ENCODE measurements at regions not wholly inside any gene's neighbourhood (a gene's known extent, or its start where the extent isn't known, plus 50 kb on each side); places are given as distances from the start of the nearest gene placed in this dataset.

DNA sequence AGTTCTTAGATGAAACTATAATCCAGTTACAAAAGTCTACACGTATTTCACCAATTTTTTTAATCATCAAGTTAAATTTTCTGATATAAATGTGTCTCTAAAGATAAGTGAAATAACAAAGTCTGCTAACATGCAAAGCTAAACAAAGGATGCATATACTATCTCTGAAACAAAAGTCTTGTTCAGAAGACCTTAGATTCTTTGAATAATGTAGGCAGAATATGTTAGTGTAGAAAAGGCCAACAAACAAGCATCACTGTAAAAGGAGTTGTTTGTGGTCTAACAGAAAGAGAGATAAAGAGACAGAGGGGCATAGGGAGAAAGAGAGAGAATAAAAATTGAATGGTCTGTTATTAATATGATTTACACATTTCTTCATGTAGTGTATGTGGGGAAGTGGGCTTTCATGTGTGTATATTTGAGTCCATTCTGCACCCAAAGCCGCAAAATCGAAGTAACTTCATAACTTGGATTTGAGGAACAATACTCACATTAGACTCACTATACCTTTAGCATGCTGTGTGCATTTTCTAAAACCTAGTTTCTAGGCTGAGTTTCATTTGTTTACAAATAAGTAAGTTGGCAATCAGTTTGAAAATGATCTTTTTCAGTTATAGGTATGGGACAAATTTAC, 734.8 kb upstream of the REG3G start:
- Histone ChIP-seq H3K36me3 (no peaks in the 10 kb centered on the region), H3K9me3 (no peaks in the 10 kb centered on the region), H3K4me1 (no peaks in the 10 kb centered on the region), H3K27ac (no peak overlapping the region), H3K27me3 (no peaks in the 10 kb centered on the region), H3K4me3 (no peak overlapping the region)
- 67 to 77% methylated on average over 3 of the region's 3 CpGs for WGBS, 2 donors (ENCODE audit: low coverage in 1 of 2)
- TF ChIP-seq POLR2AphosphoS5 (IDR thresholded peaks at IDR 0.05) (no peak), EP300 (IDR thresholded peaks at IDR 0.05; ENCODE audit: low read depth) (no peak), POLR2A (IDR thresholded peaks at IDR 0.05) (no peak)
- TF ChIP-seq, protein P1, sequence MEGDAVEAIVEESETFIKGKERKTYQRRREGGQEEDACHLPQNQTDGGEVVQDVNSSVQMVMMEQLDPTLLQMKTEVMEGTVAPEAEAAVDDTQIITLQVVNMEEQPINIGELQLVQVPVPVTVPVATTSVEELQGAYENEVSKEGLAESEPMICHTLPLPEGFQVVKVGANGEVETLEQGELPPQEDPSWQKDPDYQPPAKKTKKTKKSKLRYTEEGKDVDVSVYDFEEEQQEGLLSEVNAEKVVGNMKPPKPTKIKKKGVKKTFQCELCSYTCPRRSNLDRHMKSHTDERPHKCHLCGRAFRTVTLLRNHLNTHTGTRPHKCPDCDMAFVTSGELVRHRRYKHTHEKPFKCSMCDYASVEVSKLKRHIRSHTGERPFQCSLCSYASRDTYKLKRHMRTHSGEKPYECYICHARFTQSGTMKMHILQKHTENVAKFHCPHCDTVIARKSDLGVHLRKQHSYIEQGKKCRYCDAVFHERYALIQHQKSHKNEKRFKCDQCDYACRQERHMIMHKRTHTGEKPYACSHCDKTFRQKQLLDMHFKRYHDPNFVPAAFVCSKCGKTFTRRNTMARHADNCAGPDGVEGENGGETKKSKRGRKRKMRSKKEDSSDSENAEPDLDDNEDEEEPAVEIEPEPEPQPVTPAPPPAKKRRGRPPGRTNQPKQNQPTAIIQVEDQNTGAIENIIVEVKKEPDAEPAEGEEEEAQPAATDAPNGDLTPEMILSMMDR (IDR thresholded peaks at IDR 0.05): no peak
- DNase-seq: no peak
- in situ Hi-C loops (cut with MboI; ENCODE audit: low pct_ligation_motif_present in 1 of 4, low pct_unique_long_range_greater_than_20kb in 1 of 4, low sequenced_read_pairs in 3 of 4): no loop called here
- intact Hi-C loops (cut with DNase I; ENCODE audit: low total_unique reads): no loop called here

- TF ChIP-seq EP300 (IDR thresholded peaks at IDR 0.05; ENCODE audit: low read depth) (no peak), POLR2AphosphoS5 (IDR thresholded peaks at IDR 0.05) (no peak), POLR2A (IDR thresholded peaks at IDR 0.05) (no peak)
- TF ChIP-seq, protein P1 (IDR thresholded peaks at IDR 0.05): no peak
- in situ Hi-C loops (cut with MboI; ENCODE audit: low pct_ligation_motif_present in 1 of 4, low pct_unique_long_range_greater_than_20kb in 1 of 4, low sequenced_read_pairs in 3 of 4): no loop called here
These were observed 731.7 kb upstream of the REG3G start for GRCh38 chr2:78293768-78294167.

GRCh38 chr2:78301166-78301789, 724.2 kb upstream of the REG3G start:
- TF ChIP-seq POLR2AphosphoS5 (IDR thresholded peaks at IDR 0.05) (no peak), EP300 (IDR thresholded peaks at IDR 0.05; ENCODE audit: low read depth) (no peak), POLR2A (IDR thresholded peaks at IDR 0.05) (no peak)
- TF ChIP-seq, protein P1 (IDR thresholded peaks at IDR 0.05): no peak
- WGBS, 2 donors (ENCODE audit: low coverage in 1 of 2): 38 to 47% methylated on average over 4 to 6 of the region's 6 CpGs
- Histone ChIP-seq H3K4me1 (no peaks in the 10 kb centered on the region), H3K36me3 (no peaks in the 10 kb centered on the region), H3K9me3 (no peaks in the 10 kb centered on the region), H3K4me3 (no peak overlapping the region), H3K27me3 (no peaks in the 10 kb centered on the region), H3K27ac (no peak overlapping the region)
- in situ Hi-C loops (cut with MboI; ENCODE audit: low pct_ligation_motif_present in 1 of 4, low pct_unique_long_range_greater_than_20kb in 1 of 4, low sequenced_read_pairs in 3 of 4): no loop called here
- intact Hi-C loops (cut with DNase I; ENCODE audit: low total_unique reads): no loop called here
- DNase-seq: no peak

More at GRCh38 chr2:78293768-78294167, 731.7 kb upstream of the REG3G start:
- 38 to 64% methylated on average over 1 of the region's 1 CpG for WGBS, 2 donors (ENCODE audit: low coverage in 1 of 2)
- H3K36me3 ChIP-seq: no peaks in the 10 kb centered on the region
- no peak for DNase-seq
- no peaks in the 10 kb centered on the region for H3K27me3 ChIP-seq
- H3K27ac ChIP-seq: no peak overlapping the region
- no peaks in the 10 kb centered on the region for H3K4me1 ChIP-seq
- intact Hi-C loops (cut with DNase I; ENCODE audit: low total_unique reads): no loop called here
- no peaks in the 10 kb centered on the region for H3K9me3 ChIP-seq
- H3K4me3 ChIP-seq: no peak overlapping the region

GRCh38 chr2:78304678-78305077, 720.8 kb upstream of the REG3G start:
- in situ Hi-C loops (cut with MboI; ENCODE audit: low pct_ligation_motif_present in 1 of 4, low pct_unique_long_range_greater_than_20kb in 1 of 4, low sequenced_read_pairs in 3 of 4): no loop called here
- Histone ChIP-seq H3K9me3 (no peaks in the 10 kb centered on the region), H3K4me3 (no peak overlapping the region), H3K4me1 (no peaks in the 10 kb centered on the region), H3K36me3 (no peaks in the 10 kb centered on the region), H3K27ac (no peak overlapping the region), H3K27me3 (no peaks in the 10 kb centered on the region)
- WGBS, 2 donors (ENCODE audit: low coverage in 1 of 2): 14% methylated on average over 1 of the region's 1 CpG; no CpG with 5 or more reads in 1 of the 2 donors
- intact Hi-C loops (cut with DNase I; ENCODE audit: low total_unique reads): no loop called here
- no peak for TF ChIP-seq POLR2AphosphoS5 (IDR thresholded peaks at IDR 0.05)
- no peak for TF ChIP-seq POLR2A (IDR thresholded peaks at IDR 0.05)
- no peak for TF ChIP-seq EP300 (IDR thresholded peaks at IDR 0.05; ENCODE audit: low read depth)
- TF ChIP-seq, protein P1 (IDR thresholded peaks at IDR 0.05): no peak
- DNase-seq: no peak

All from transverse colon (tissue), 4 donors.